Pons (tissue), 1 donor: ENCODE measurements at regions not wholly inside any gene's neighbourhood (a gene's known extent, or its start where the extent isn't known, plus 50 kb on each side); places are given as distances from the start of the nearest gene placed in this dataset.
"Not testable (repeated sequence)": the region's sequence is repeated elsewhere in the genome, so short reads cannot be mapped to it uniquely, and the experiment has no call there.

ENCODE experiments used
- DNase-seq: peaks from one replicate; pipeline ENCODE4 v3.0.0-alpha.2; 2016; ENCODE audit warnings: low spot score

- DNase-seq: no peak
Measured at GRCh38 chr21:18831942-18832676, 428.5 kb upstream of the TMPRSS15 start.

GRCh38 chr21:18832950-18833349, 429.4 kb upstream of the TMPRSS15 start:
- no peak for DNase-seq

GRCh38 chr21:18834121-18834520, 430.5 kb upstream of the TMPRSS15 start:
- DNase-seq: not testable (repeated sequence)

GRCh38 chr21:18840239-18840638, 436.7 kb upstream of the TMPRSS15 start:
- no peak for DNase-seq

- not testable (repeated sequence) for DNase-seq
Measured at GRCh38 chr21:18857606-18858005, 454.0 kb upstream of the TMPRSS15 start.

GRCh38 chr21:18869104-18869503, 465.5 kb upstream of the TMPRSS15 start:
- no peak for DNase-seq

- no peak for DNase-seq
Measured at GRCh38 chr21:18877917-18878316, 474.3 kb upstream of the TMPRSS15 start.

- no peak for DNase-seq
Measured at GRCh38 chr21:18887922-18888602, 484.5 kb upstream of the TMPRSS15 start.

- DNase-seq: no peak
Measured at GRCh38 chr21:18893406-18893805, 489.8 kb upstream of the TMPRSS15 start.

GRCh38 chr21:18894387-18894786, 490.8 kb upstream of the TMPRSS15 start:
- no peak for DNase-seq

GRCh38 chr21:18899261-18899660, 495.7 kb upstream of the TMPRSS15 start:
- no peak for DNase-seq

GRCh38 chr21:18902660-18903059, 499.1 kb upstream of the TMPRSS15 start:
- DNase-seq: no peak

GRCh38 chr21:18907076-18907475, 503.5 kb upstream of the TMPRSS15 start:
- DNase-seq: no peak

GRCh38 chr21:18908641-18909040, 505.1 kb upstream of the TMPRSS15 start:
- no peak for DNase-seq

- DNase-seq: no peak
Measured at GRCh38 chr21:18913914-18914313, 510.3 kb upstream of the TMPRSS15 start.

GRCh38 chr21:18914570-18914969, 511.0 kb upstream of the TMPRSS15 start:
- DNase-seq: no peak

- no peak for DNase-seq
Measured at GRCh38 chr21:18917622-18918021, 514.0 kb upstream of the TMPRSS15 start.

- DNase-seq: no peak
Measured at GRCh38 chr21:18931237-18931636, 527.7 kb upstream of the TMPRSS15 start.

GRCh38 chr21:18937337-18937736, 533.8 kb upstream of the TMPRSS15 start:
- no peak for DNase-seq

- no peak for DNase-seq
Measured at GRCh38 chr21:18940791-18941190, 537.2 kb upstream of the TMPRSS15 start.

GRCh38 chr21:18950045-18950740, 546.6 kb upstream of the TMPRSS15 start:
- no peak for DNase-seq

GRCh38 chr21:18951271-18952038, 547.9 kb upstream of the TMPRSS15 start:
- peak; percentile 51 for DNase-seq
